ENCODE measurements at regions not wholly inside any gene's neighbourhood (a gene's known extent, or its start where the extent isn't known, plus 50 kb on each side); places are given as distances from the start of the nearest gene placed in this dataset.

GRCh38 chr3:88410259-88410658 lies 260.5 kb downstream of the C3orf38 start:
- intact Hi-C loops (cut with DNase I): no loop called here

GRCh38 chr3:88412346-88412745 lies 262.6 kb downstream of the C3orf38 start:
- no peak for DNase-seq
- Histone ChIP-seq H3K27me3 (no peaks in the 10 kb centered on the region), H3K4me1 (no peaks in the 10 kb centered on the region), H3K9me3 (no peaks in the 10 kb centered on the region), H3K27ac (no peak overlapping the region), H3K4me3 (no peak overlapping the region), H3K36me3 (no peaks in the 10 kb centered on the region)
- TF ChIP-seq CTCF (IDR thresholded peaks at IDR 0.05): no peak
- ATAC-seq: no peak
- intact Hi-C loops (cut with DNase I): no loop called here

More at GRCh38 chr3:88410259-88410658, 260.5 kb downstream of the C3orf38 start:
- no peak overlapping the region for H3K27ac ChIP-seq
- no peaks in the 10 kb centered on the region for H3K27me3 ChIP-seq
- H3K4me3 ChIP-seq: no peak overlapping the region
- H3K4me1 ChIP-seq: no peaks in the 10 kb centered on the region
- no peaks in the 10 kb centered on the region for H3K36me3 ChIP-seq
- H3K9me3 ChIP-seq: no peaks in the 10 kb centered on the region
- DNase-seq: no peak
- ATAC-seq: no peak
- TF ChIP-seq CTCF (IDR thresholded peaks at IDR 0.05): no peak

GRCh38 chr3:88416436-88416835 lies 266.7 kb downstream of the C3orf38 start:
- H3K36me3 ChIP-seq: no peaks in the 10 kb centered on the region
- H3K27ac ChIP-seq: no peak overlapping the region
- no peak for DNase-seq
- no peaks in the 10 kb centered on the region for H3K4me1 ChIP-seq
- no peak for ATAC-seq
- intact Hi-C loops (cut with DNase I): no loop called here
- H3K9me3 ChIP-seq: no peaks in the 10 kb centered on the region
- H3K4me3 ChIP-seq: no peak overlapping the region
- TF ChIP-seq CTCF (IDR thresholded peaks at IDR 0.05): no peak
- no peaks in the 10 kb centered on the region for H3K27me3 ChIP-seq

- Histone ChIP-seq H3K4me1 (no peaks in the 10 kb centered on the region), H3K27ac (no peak overlapping the region), H3K9me3 (no peaks in the 10 kb centered on the region), H3K27me3 (no peaks in the 10 kb centered on the region), H3K36me3 (no peaks in the 10 kb centered on the region), H3K4me3 (no peak overlapping the region)
- intact Hi-C loops (cut with DNase I): no loop called here
- no peak for TF ChIP-seq CTCF (IDR thresholded peaks at IDR 0.05)
- ATAC-seq (no peak), DNase-seq (no peak)
These were observed 268.5 kb downstream of the C3orf38 start for GRCh38 chr3:88418219-88418618.

- Histone ChIP-seq H3K27me3 (no peaks in the 10 kb centered on the region), H3K9me3 (no peaks in the 10 kb centered on the region), H3K4me1 (no peaks in the 10 kb centered on the region), H3K4me3 (no peak overlapping the region), H3K36me3 (no peaks in the 10 kb centered on the region), H3K27ac (no peak overlapping the region)
- no peak for TF ChIP-seq CTCF (IDR thresholded peaks at IDR 0.05)
- intact Hi-C loops (cut with DNase I): no loop called here
- DNase-seq (no peak), ATAC-seq (no peak)
These were observed 283.8 kb downstream of the C3orf38 start for GRCh38 chr3:88433568-88433967.

GRCh38 chr3:88434001-88434400 lies 284.2 kb downstream of the C3orf38 start:
- intact Hi-C loops (cut with DNase I): no loop called here

More at GRCh38 chr3:88434001-88434400, 284.2 kb downstream of the C3orf38 start:
- Histone ChIP-seq H3K4me3 (no peak overlapping the region), H3K27me3 (no peaks in the 10 kb centered on the region), H3K4me1 (no peaks in the 10 kb centered on the region), H3K9me3 (no peaks in the 10 kb centered on the region), H3K27ac (no peak overlapping the region), H3K36me3 (no peaks in the 10 kb centered on the region)
- DNase-seq (no peak), ATAC-seq (no peak)
- TF ChIP-seq CTCF (IDR thresholded peaks at IDR 0.05): no peak
